HG02623 (cell line): ENCODE measurements at regions not wholly inside any gene's neighbourhood (a gene's known extent, or its start where the extent isn't known, plus 50 kb on each side); places are given as distances from the start of the nearest gene placed in this dataset.

Experiments
- ATAC-seq: cut with Tn5 transposase; IDR thresholded peaks from one replicate; pipeline ENCODE4 v1.9.1; 2021; ENCODE audit warnings: moderate library complexity; ENCODE audit not compliant: unreplicated experiment

GRCh38 chr1:204819495-204819894 is 51.2 kb upstream of the NFASC start:
- no peak for ATAC-seq
